HG02642 (cell line): ENCODE measurements at regions not wholly inside any gene's neighbourhood (a gene's known extent, or its start where the extent isn't known, plus 50 kb on each side); places are given as distances from the start of the nearest gene placed in this dataset.
"Not testable (repeated sequence)": the region's sequence is repeated elsewhere in the genome, so short reads cannot be mapped to it uniquely, and the experiment has no call there.

Source experiments
- ATAC-seq: cut with Tn5 transposase; IDR thresholded peaks from one replicate; pipeline ENCODE4 v1.9.1; 2021; ENCODE audit warnings: mild to moderate bottlenecking; ENCODE audit not compliant: unreplicated experiment, poor library complexity

GRCh38 chr1:234836776-234837357 is 226.9 kb upstream of the IRF2BP2 start:
- no peak for ATAC-seq

DNA sequence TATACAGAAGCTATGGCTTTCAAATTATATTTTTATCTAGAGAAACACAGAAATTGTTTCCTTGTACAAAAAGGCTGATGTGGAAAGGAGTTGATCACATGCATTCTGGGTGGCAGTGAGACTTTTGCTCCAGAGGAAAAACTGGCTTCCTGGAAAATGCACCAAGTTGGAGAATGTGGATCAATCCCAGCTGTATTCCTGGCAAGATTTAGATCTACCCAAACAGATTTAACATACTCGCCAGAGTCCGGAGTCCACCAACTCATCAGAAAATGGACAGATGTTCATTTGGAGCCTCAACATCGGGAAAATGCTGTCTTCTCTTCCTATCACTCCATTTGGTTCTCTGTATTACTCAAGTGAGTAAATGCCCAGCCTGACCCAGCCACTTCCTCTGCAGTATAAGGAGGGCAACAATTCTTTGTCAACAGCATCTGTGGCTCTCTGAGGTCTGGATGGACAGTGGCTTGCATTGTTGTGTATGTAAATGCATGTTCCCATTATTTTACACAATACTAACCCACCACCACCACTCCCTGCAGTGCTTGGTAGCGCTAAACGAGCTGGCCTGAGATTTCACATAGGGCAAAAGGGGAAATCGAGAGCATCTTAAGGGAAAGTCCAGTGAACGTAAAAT is 226.2 kb upstream of the IRF2BP2 start:
- no peak for ATAC-seq

- ATAC-seq: no peak
These were observed 225.3 kb upstream of the IRF2BP2 start for GRCh38 chr1:234835239-234835638.

- ATAC-seq: no peak
These were observed 223.7 kb upstream of the IRF2BP2 start for GRCh38 chr1:234833646-234834045.

GRCh38 chr1:234833118-234833517 is 223.1 kb upstream of the IRF2BP2 start:
- no peak for ATAC-seq

DNA sequence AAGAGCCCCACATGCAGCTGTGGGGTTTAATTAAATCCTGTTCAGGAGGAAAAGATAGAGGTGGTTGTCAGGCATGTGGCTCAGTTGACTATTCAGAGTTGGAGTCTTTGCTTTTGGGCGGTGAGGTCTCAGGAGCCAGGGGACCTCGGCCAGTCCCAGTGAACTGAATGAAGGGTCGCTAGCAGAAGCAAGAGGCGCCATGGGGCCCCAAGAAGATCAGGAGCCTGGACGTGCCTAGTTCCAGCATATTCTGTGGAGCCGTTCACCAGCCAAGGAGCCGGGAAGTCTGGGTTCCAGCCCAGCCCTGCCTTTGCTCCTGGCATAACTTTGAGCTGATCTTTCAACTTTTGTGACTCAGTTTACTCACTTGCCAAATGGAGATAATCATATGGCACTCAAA is 217.7 kb upstream of the IRF2BP2 start:
- no peak for ATAC-seq

DNA sequence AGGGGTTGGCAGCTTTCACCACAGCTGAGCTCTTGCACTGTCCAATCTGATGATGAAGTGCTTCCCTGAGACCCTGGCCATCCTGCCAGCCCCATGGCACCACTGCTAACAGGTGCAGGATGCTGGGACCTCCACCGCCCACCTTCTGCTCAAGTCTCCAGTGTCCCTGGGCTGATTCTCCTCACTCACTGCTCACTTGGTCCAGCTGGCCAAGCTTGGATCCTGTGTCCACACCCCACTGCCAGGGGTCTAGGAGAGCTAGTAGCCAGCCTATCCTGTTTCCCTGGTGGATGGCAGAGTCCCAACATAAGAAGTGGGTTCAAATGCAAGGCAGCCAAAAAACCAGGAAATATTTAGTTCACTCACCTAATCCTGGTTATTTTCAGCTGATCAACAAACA is 217.2 kb upstream of the IRF2BP2 start:
- ATAC-seq: no peak

GRCh38 chr1:234826352-234826751 is 216.4 kb upstream of the IRF2BP2 start:
- no peak for ATAC-seq

DNA sequence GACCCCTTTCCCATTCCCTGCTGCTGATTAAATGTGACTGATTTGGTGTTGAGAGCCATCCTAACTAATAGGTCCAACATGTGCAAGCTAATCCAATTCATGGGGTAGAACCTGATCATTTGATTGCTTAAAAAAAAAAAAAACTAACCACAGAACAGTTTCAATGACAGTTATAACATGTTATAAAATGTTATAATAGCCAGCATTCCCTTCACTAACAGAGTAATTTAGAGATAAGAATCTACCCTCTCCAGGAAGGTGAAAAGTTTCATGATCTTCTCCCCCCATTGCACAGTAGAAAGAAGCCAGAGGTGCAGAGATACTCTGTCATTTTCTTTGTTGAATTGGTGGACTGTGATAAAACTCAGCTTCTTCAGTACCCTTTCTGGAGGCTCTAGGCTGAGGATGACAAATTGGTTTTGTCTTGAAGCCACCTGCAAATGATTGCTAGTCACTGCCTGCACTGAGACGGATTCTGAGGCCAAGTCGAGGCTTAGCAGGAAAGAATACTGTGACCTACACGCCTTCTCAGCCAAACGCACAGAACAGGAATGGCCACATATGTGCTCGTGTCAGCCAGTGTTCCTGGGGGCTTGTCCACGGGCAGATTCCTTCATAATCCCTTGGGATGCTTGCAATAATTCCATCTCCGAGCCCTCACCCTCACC is 215.7 kb upstream of the IRF2BP2 start:
- no peak for ATAC-seq

GRCh38 chr1:234824836-234825235 is 214.9 kb upstream of the IRF2BP2 start:
- not testable (repeated sequence) for ATAC-seq

- no peak for ATAC-seq
These were observed 213.5 kb upstream of the IRF2BP2 start for GRCh38 chr1:234823191-234824176.

DNA sequence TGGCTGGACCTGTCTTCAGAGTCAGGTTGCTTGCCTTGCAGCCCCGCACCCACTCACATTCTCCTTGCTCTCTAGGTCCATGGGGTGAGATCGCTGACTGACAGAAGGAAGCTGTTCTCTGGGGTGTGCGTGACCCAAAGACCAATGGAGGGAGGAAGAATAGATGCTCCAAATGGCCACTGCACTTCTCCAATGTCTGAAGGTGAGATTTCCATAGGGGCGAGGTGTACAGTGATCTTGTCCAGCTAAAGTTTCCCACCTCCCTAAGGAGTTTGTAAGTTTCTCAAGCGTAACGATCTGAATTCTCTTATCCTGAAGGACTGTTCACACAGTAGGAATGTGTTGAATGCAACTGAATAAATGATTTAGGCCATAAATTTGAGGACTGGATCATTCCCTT is 211.9 kb upstream of the IRF2BP2 start:
- no peak for ATAC-seq

DNA sequence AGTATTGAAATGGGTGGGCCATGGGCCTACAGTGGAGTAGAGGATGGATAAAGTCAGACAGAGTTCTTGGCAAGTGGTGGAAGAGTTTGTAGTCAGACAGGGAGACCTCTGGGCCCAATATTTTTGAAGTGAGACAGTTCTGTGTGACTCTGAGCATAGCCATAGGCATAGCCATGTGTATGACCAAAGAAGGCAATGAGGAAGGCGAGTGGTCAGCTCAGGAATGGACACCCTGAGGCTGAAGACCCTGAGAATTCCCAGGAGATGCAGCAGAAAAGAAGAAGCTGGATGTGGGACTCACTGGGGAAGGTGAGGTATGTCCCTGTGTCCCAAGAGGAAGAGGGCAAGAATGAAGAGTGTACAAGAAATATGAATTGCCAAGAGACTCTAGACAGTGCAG is 210.6 kb upstream of the IRF2BP2 start:
- ATAC-seq: no peak

GRCh38 chr1:234819845-234820244 is 209.9 kb upstream of the IRF2BP2 start:
- ATAC-seq: not testable (repeated sequence)

GRCh38 chr1:234818040-234818387 is 208.0 kb upstream of the IRF2BP2 start:
- not testable (repeated sequence) for ATAC-seq

DNA sequence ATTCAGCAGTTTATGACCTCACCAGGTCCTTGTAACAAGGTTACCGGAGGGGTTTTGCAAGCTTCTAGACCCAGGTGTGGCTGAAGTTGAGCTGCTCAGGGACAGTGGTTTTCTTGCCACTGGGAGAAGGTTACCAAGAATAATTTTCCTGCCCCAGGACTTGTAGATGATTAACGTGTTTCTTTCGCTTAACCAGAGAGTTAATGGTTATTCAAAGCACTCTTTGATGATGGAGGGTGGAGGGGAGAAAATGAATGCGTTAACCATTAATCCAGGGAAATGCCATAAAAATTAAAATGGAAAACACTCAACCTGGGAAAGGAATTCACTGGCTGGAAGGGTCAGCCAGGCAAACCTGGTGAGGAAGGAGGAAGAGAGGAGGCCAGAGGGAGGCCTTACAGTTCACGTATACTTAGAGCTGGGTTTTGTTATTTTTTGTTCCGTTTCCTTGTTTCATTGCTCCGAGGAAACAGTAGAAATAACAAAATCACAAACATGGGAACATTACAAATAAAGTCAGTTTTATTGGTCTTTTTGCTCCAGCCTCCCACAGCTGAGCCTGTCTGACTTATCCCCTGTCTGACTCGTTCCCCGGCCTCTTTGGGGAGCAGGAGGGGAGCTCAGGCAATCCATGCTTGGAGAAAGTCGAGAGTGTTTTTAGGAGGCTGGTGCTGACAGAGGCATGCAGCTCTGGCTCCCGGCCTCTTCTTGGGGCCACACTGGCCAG is 207.5 kb upstream of the IRF2BP2 start:
- not testable (repeated sequence) for ATAC-seq

DNA sequence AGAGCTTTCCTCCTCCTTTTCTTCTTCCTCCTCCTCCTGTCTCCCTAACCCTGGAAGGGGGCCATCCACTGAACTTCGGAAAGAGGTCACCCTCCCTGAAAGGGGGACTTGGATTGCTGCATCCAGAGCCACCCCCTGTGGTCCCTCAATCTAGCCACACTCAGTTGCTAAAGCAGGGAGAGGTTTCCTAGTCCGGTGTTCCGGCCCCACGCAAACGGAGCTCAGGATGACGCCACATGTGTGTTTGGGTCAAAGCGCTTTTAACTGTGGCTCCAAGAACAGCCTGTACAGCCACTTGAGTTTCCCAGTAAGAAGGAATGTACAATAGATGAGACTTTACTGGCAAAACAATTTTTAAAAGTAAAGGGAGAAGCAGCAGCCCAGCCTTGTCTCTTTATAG is 206.9 kb upstream of the IRF2BP2 start:
- not testable (repeated sequence) for ATAC-seq

- ATAC-seq: not testable (repeated sequence)
These were observed 206.3 kb upstream of the IRF2BP2 start for GRCh38 chr1:234816186-234816851.

DNA sequence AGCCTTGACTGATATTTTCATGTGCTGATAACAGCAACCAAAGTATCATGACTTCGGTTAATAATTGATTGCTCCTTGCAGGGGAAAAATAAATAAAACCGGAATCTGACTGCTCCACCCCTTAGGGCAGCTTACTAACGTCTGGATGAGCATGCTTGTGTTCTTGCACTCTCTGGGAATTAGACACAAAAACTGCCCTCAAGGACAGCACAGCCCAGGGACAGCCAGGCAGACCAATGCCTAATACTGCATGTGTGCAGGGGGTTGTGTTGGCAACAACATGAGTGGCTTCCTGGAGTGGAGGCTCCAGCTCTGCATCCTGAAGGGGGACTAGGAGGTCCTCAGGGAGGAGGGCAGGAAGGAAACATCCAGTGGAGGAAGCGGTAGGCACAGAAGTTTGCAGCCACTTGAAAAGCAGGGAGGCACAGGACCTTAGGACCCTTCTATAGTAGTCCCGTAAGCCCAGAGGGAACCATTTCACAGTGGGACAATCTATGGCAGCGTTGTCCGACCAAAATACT is 205.4 kb upstream of the IRF2BP2 start:
- not testable (repeated sequence) for ATAC-seq
